KBM-7 (cell line): ENCODE measurements at regions not wholly inside any gene's neighbourhood (a gene's known extent, or its start where the extent isn't known, plus 50 kb on each side); places are given as distances from the start of the nearest gene placed in this dataset.
"Not testable (repeated sequence)": the region's sequence is repeated elsewhere in the genome, so short reads cannot be mapped to it uniquely, and the experiment has no call there.

Experiments used
- DNase-seq: peaks from one replicate; pipeline ENCODE4 v3.0.0-alpha.2; 2015
- in situ Hi-C: fragments of 300-500 bp; cut with MboI; formaldehyde crosslinking; loops from 2 replicates; pipeline ENCODE4 v1.14.3; 2020; ENCODE audit warnings: low sequenced_read_pairs, low pct_unique_long_range_greater_than_20kb, mixed read lengths

DNA sequence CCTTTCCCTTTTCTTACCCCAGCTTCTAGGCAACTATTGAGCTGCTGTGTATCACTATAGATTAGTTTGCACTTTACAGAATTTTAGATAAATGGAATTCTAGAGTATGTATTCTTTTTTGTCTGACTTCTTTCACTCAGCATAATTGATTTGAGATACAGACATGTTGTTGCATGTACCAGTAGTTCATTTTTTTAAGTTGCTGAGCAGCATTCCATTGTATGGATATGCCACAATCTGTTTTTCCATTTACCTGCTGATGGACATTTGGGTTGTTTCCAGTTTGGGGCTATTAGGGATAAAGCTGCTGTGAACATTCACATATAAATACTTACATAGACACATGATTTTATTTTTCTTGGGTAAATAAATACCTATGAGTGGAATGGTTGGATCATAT is 135.7 kb downstream of the IGF1 start:
- in situ Hi-C loops = no loop called here
- DNase-seq = no peak

DNA sequence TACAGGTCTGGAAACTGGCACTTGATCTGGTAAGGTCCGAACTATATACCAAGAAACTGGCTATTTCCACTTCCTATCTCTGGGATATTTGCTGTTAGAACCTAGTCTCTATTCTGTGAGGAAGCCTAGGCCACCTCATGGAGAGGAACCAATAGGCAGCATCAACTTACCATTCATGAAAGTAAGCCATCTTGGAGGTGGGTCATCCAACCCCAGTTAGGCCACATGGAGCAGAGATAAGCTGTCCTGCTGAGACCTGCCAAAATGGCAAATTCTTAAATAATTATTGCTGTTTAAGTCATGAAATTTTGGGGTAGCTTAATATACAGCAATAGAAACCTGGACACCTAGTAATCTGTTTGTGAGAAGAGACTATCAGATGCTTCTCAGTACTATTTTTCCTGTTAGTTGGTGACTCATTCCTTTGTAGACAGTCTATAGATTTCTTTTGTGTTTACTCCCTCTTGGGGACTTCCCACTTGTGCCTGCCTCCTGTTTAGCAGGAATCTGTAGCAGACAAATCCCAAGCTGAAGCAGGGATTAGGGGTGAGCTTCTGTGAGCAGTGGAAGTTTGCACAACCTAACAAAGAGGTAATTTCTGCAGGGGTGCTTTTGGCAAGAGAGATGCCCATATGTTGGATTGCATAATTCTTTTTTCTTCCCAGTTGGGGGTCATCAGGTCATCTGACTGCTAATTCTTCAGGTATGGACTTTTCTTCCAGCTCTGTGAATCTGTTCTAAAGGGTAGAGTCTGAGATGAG is 136.8 kb downstream of the IGF1 start:
- no peak for DNase-seq
- in situ Hi-C loops = no loop called here

DNA sequence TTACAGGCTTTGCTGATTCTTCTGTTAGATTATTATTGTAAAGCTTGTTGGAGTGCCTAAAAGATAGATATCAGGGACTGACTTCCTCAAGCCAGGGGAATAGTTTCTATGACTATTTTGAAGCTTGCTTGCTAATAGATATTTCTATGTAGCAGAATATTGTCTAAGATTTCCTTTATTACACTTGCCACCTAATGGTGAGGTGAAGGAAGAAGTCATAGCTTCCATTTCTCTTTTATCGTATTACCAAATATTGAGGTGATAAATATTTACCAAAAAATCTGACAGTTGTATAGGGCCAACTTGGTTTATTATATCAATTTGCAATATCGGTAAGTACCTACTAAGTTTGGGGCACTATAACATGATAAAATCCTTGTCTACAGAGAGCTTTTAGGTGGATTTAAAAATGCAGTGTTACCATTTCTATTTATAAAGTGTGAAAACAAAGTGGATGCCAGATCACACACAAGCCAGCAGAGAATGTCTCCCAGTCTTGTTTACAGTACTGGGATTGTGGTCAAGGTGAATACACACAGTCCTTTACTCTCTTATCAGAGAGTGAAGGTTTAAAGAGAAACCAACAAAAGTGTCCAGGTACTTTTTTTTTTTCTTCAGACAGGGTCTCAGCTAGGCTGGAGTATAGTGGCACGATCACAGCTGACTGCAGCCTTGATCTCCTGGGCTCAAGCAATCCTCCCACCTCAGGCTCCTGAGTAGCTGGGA is 137.9 kb downstream of the IGF1 start:
- no peak for DNase-seq
- in situ Hi-C loops = no loop called here

DNA sequence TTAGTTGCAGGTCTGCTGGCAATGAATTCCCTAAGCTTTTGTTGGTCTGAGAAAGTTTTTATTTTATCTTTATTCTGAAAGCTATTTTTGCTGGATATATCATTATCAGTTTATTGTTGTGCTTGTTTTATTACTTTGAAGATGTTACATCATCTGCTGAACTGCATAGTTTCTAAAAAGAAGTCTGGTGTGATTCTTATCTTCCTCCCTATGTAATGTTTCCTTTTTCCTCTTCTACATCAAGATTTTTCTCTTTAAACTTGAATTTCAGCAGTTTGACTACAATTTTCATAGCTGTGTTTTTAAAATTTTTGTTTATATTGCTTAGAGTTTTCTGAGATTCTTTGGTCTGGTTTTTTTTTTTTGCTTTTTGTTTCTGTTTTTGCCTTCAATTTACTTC is 137.1 kb upstream of the PMCH start:
- in situ Hi-C loops = no loop called here
- no peak for DNase-seq

DNA sequence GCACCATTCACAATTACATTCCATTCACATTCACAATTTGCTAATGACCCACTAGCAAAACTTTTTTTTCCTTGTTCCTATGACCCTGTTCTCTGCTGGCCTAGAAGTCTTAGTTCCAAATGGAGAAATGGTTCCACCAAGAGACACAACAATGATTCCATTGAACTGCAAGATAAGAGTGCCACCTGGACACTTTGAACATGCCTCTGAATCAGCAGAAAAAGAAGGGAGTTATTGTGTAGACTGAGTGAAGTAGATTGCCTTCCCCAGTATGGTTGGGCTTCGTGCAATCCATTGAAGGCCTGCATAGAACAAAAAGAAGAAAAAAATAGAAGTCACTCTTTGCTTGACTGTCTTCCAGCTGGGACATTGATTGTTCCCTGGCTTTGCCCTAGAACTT is 133.8 kb upstream of the PMCH start:
- in situ Hi-C loops = no loop called here
- DNase-seq = no peak

DNA sequence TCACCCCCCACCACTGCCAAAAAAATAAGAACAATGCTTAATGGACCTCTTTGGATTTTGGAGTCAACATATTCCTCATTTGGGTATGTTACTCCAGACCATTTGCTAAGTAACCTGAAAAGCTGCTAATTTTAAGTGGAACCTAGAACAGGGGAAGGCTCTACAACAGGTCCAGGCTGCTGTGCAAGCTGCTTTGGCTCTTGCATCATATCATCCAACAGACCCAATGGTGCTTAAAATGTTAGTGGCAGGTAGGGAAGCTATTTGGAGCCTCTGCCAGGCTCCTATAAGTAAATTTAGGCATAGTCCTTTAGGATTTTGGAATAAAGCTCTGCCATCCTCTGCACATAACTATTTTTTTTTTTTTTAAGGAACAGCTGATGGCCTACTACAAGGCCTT is 132.2 kb upstream of the PMCH start:
- in situ Hi-C loops = no loop called here
- DNase-seq = no peak

DNA sequence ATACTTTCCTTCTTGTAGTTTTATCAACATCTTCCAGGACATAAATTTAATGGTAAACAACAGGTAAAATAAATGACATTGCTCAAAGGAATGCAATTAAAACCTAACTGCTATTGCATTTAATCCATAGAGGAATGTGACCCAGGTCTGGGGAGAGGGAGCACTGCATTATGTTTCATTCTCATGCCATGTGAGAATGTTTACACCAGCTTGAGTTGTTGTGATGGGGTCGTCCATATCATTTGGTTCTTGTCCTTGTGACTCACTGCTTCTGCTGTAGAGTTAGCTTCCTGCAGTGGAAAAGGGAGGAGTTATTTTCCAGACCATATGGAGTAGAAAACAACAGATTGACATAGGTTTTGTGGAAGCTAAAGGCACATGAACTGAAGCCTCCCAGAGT is 129.3 kb upstream of the PMCH start:
- in situ Hi-C loops = no loop called here
- no peak for DNase-seq

DNA sequence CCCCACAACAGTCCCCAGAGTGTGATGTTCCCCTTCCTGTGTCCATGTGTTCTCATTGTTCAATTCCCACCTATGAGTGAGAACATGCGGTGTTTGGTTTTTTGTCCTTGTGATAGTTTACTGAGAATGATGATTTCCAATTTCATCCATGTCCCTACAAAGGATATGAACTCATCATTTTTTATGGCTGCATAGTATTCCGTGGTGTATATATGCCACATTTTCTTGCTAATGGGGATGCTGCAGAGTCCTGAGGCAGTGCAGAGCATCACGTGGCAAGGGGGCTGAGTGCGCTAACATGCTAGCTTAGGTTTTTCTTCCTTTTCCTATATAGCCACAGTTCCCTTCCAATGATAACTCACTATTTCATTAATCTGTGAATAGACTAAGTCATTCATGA is 127.5 kb upstream of the PMCH start:
- in situ Hi-C loops, DNase-seq: not testable (repeated sequence)

DNA sequence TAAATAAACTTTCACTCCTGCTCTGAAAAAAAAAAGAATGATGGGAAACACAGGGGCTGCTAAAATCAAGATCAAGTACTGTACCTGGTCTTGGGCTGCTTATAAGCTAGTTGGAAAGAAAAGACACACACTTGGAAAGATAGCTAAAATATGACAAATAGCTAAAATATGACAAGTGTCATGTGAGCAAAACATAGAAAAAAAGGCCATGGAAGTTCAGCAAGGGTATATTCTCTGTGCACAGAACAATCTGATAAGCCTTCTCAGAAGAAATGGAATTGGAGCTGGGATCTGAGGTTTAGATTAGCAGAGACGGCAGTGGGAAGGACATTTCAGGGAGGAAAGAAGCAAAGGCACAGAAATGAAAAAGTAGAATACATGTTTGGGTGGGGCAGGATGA is 126.2 kb upstream of the PMCH start:
- in situ Hi-C loops = no loop called here
- no peak for DNase-seq

DNA sequence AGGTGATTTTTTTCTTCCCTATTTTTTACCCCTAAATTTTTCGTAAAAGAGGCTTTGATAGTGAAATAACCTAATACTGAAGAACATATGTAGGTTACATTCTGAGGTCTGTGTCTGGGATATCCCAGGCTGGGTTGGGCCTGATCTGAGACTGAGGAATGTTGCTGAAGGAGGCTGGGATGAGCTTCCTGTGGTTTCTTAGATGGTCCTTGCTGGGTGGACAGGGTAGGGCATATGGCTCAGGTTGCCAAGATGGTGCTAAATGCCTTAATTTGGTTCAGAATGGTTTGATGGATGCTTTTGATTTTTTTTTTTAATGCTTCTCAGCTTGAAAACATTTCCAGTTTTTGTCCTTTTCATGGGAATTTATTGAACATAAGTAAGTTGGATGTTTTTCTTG is 124.6 kb upstream of the PMCH start:
- DNase-seq = no peak
- in situ Hi-C loops = no loop called here

DNA sequence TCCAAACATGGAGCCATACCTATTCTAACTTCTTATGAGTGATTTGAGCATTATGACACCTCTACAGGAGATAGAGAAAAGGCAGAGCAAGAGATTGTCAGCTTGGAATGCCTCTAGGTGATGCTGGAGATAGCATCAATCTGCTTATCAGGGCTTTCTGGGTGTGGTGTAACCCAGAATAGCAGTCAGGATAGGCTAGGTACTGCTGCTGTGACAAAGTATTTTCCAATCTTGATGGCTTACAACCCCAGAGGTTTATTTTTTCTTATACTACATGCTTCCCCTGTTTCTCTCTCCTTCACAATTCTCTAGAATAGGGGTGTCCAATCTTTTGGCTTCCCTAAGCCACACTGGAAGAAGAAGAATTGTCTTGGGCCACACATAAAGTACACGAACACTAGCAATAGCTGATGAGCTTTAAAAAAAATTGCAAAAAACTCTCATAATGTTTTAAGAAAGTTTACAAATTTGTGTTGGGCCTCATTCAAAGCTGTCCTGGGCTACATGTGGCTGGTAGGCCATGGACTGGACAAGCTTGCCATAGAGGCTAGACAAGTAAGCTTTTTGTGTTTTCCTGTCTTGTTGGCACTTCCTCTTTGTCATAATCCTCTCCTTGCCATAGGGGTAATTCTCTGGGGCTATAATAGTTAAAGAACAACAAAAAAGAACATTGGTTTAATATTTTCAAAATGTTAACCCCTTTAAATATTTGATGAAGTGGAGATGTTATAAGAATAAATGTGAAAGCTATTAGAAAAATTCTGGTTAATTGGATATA is 123.9 kb upstream of the PMCH start:
- no peak for DNase-seq
- in situ Hi-C loops = no loop called here

DNA sequence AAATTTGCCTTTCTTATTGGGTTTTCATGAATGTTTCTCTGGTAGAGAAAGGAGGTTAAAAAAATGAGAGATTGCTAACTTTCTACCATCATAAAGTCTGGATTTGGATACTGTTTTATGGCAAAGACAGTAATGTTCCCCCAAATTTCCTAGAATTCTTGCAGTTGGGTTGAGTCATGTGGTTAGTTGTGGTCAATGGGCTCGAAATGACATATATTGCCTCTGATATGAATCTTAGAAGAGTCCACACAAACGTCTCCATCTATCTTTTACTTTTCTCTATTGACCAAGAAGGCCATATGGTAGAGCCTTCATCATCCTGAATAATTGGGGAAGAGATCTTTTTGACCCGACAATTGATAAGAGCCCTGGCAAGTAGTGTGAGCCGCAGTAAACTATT is 119.5 kb upstream of the PMCH start:
- no peak for DNase-seq
- in situ Hi-C loops = no loop called here

DNA sequence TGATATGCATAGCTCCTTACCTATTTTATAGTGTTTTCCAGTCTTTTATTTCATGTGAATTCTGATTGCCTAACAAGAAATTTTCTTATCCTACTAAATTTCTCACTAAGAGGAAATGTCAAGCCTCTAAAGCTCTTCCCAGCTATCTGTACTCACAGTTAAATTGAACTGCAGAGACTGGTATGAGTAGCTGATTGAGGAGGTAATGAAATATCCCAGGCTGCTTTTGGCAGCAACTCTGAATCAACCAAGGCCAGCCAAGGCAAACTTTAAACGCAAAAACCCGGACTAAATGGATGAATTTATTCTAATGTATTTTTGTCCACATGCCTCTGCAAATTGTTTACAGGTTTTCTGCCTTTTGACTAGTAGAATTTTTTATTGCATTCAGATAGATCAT is 119.1 kb upstream of the PMCH start:
- no peak for DNase-seq
- in situ Hi-C loops = no loop called here

DNA sequence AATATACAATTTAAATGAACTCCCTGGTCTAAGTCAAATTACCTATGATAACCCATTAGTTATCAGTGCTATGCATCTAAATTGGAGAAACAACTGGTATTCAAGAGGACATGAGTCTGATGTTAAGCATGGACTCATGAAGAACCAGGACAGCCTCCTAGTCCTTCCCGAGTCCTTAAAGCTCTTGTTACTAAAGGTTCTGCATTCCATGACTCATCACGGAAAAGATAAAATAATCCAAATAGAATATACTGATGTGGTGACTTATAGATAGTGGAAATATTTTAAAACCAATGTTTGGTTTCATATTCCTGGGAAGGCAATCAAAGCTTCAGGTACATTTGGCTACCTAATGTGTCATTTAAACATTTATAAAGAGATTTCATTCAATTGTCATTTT is 117.2 kb upstream of the PMCH start:
- DNase-seq = no peak
- in situ Hi-C loops = no loop called here

DNA sequence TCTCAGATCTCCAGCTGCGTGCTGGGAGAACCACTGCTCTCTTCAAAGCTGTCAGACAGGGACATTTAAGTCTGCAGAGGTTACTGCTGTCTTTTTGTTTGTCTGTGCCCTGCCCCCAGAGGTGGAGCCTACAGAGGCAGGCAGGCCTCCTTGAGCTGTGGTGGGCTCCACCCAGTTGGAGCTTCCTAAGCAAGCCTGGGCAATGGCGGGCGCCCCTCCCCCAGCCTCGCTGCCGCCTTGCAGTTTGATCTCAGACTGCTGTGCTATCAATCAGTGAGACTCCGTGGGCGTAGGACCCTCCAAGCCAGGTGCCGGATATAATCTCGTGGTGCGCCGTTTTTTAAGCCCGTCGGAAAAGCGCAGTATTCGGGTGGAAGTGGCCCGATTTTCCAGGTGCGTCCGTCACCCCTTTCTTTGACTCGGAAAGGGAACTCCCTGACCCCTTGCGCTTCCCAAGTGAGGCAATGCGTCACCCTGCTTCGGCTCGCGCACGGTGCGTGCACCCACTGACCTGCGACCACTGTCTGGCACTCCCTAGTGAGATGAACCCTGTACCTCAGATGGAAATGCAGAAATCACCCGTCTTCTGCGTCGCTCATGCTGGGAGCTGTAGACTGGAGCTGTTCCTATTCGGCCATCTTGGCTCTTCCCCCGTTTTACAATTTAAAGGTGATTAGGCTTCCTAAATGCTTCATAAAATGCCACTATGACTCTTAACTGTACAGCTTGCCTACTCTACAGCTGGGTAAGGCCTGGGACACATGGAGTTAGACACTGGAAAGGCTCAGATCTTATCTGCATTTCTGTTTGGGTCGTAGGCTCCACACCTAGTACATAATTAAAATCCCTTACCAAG is 115.7 kb upstream of the PMCH start:
- in situ Hi-C loops, DNase-seq: not testable (repeated sequence)

DNA sequence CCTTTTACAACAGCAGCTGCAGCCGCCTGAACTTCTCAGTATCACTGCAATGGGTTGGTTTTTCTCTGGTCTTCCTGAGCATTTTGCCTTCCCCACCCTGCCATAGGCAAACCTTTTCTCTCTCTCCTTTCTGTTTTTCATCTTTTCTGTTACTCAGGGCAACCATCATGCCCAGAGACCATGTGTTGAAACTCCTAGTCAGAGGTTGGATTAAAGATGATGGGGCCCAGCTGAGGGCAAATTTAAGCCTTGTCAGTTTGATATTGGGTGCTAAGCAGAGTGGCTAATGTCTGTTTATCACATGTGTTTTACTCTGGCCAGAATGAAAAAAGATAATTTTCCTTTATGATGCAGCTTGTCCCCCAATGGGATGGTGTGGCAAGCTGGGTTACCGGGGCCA is 107.9 kb upstream of the PMCH start:
- in situ Hi-C loops = no loop called here
- no peak for DNase-seq

DNA sequence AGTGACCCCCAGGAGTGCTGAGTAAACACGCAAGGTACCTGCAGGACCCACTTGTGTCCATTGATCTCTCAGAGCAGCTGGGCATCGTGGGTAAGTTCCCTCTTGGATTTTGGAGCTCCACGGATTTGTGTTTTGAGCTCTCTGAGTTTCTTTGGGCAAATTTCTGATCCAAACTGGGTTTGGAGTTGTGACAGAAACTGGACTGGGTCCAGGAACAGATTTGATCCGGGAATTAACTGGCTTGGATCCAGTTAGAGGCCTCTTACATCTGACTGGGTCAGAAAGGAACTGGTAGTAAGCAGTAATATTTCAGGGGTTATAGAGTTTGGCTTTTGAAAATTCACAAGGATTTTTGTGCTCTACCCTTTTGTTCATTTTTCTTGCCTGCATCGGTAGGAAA is 107.0 kb upstream of the PMCH start:
- in situ Hi-C loops = not testable (repeated sequence)

DNA sequence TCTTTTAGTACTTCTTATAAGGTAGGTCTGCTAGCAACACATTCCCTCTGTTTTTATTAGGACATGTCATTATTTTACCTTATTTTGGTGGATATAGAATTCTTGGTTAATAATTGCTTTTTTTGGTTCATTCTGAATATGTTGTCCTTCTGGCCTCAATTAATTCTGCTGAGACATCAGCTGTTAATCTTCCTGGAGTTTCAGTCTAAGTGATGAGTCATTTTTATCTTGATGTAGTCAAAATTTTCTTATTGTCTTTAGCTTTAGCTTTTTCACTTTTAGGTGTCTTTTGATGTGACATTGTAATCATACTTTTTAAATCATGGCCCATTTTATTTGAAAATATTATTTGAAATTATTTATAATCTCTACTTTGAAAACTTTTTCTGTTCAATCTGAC is 104.9 kb upstream of the PMCH start:
- DNase-seq = no peak
- in situ Hi-C loops = no loop called here

More for the DNA sequence above, 107.0 kb upstream of the PMCH start:
- not testable (repeated sequence) for DNase-seq

DNA sequence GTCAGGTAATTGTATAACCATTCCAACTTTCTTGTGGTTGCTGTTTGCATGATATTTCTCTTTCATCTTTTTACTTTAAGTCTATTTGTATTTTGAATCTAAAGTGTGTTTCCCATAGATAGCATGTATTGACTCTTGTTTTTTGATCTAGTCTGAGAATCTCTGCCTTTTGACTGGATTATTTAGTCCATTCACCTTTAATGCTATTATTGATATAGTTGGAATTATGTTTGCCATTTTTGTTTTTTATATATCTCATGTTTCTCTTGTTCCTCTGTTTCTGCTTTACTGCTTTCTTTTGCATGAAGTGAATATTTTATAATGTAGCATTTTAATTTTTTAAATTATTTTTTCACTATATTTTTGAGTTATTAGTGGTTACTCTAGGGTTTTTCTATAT is 103.9 kb upstream of the PMCH start:
- in situ Hi-C loops = no loop called here
- DNase-seq = no peak
